ENCODE measurements at regions not wholly inside any gene's neighbourhood (a gene's known extent, or its start where the extent isn't known, plus 50 kb on each side); places are given as distances from the start of the nearest gene placed in this dataset.

- H3K27me3 ChIP-seq, result no peaks in the 10 kb centered on the region
- DNase-seq (ENCODE audit: low spot score in 2 of 2), result no peak
Observed at GRCh38 chr4:58175024-58175423, 1064.8 kb upstream of the IGFBP7 start.

GRCh38 chr4:58166490-58166889 lies 1056.3 kb upstream of the IGFBP7 start:
- H3K4me1 ChIP-seq, result no peaks in the 10 kb centered on the region
- WGBS, result 62% methylated on average over 4 of the region's 4 CpGs
- TF ChIP-seq POLR2AphosphoS5 (IDR thresholded peaks at IDR 0.05), result no peak
- TF ChIP-seq POLR2A (IDR thresholded peaks at IDR 0.05), result no peak
- TF ChIP-seq EP300 (IDR thresholded peaks at IDR 0.05), result no peak
- no peak for TF ChIP-seq CTCF (IDR thresholded peaks at IDR 0.05)

More at GRCh38 chr4:58175024-58175423, 1064.8 kb upstream of the IGFBP7 start:
- WGBS, result 59% methylated on average over 2 of the region's 2 CpGs
- no peak overlapping the region for H3K4me3 ChIP-seq
- no peaks in the 10 kb centered on the region for H3K4me1 ChIP-seq
- no peaks in the 10 kb centered on the region for H3K9me3 ChIP-seq
- no peak overlapping the region for H3K27ac ChIP-seq
- no peaks in the 10 kb centered on the region for H3K36me3 ChIP-seq
- TF ChIP-seq CTCF (IDR thresholded peaks at IDR 0.05), result no peak
- TF ChIP-seq EP300 (IDR thresholded peaks at IDR 0.05), result no peak
- TF ChIP-seq POLR2AphosphoS5 (IDR thresholded peaks at IDR 0.05), result no peak
- TF ChIP-seq POLR2A (IDR thresholded peaks at IDR 0.05), result no peak

GRCh38 chr4:58163156-58163555 lies 1053.0 kb upstream of the IGFBP7 start:
- H3K9me3 ChIP-seq, result no peaks in the 10 kb centered on the region
- no peaks in the 10 kb centered on the region for H3K36me3 ChIP-seq
- TF ChIP-seq CTCF (IDR thresholded peaks at IDR 0.05) (no peak), POLR2AphosphoS5 (IDR thresholded peaks at IDR 0.05) (no peak), POLR2A (IDR thresholded peaks at IDR 0.05) (no peak)
- no peak overlapping the region for H3K27ac ChIP-seq
- no peak overlapping the region for H3K4me3 ChIP-seq
- DNase-seq (ENCODE audit: low spot score in 2 of 2), result no peak
- H3K27me3 ChIP-seq, result no peaks in the 10 kb centered on the region
- 16% methylated on average over 2 of the region's 2 CpGs for WGBS
- no peaks in the 10 kb centered on the region for H3K4me1 ChIP-seq

More at GRCh38 chr4:58166490-58166889, 1056.3 kb upstream of the IGFBP7 start:
- Histone ChIP-seq H3K4me3 (no peak overlapping the region), H3K27ac (no peak overlapping the region), H3K9me3 (no peaks in the 10 kb centered on the region), H3K36me3 (no peaks in the 10 kb centered on the region), H3K27me3 (no peaks in the 10 kb centered on the region)
- DNase-seq (ENCODE audit: low spot score in 2 of 2), result no peak

GRCh38 chr4:58149404-58150085 lies 1039.4 kb upstream of the IGFBP7 start:
- Histone ChIP-seq H3K36me3 (no peaks in the 10 kb centered on the region), H3K27ac (no peak overlapping the region), H3K4me1 (no peaks in the 10 kb centered on the region), H3K27me3 (no peaks in the 10 kb centered on the region), H3K4me3 (no peak overlapping the region), H3K9me3 (no peaks in the 10 kb centered on the region)
- 90% methylated on average over 11 of the region's 17 CpGs for WGBS
- DNase-seq (ENCODE audit: low spot score in 2 of 2), result no peak
- TF ChIP-seq EP300 (IDR thresholded peaks at IDR 0.05), result no peak
- TF ChIP-seq POLR2A (IDR thresholded peaks at IDR 0.05), result no peak
- TF ChIP-seq CTCF (IDR thresholded peaks at IDR 0.05), result no peak
- no peak for TF ChIP-seq POLR2AphosphoS5 (IDR thresholded peaks at IDR 0.05)

- 61% methylated on average over 1 of the region's 1 CpG for WGBS
- Histone ChIP-seq H3K36me3 (no peaks in the 10 kb centered on the region), H3K27me3 (no peaks in the 10 kb centered on the region), H3K9me3 (no peaks in the 10 kb centered on the region), H3K27ac (no peak overlapping the region), H3K4me1 (no peaks in the 10 kb centered on the region), H3K4me3 (no peak overlapping the region)
- no peak for TF ChIP-seq EP300 (IDR thresholded peaks at IDR 0.05)
- no peak for TF ChIP-seq CTCF (IDR thresholded peaks at IDR 0.05)
- no peak for TF ChIP-seq POLR2A (IDR thresholded peaks at IDR 0.05)
- no peak for TF ChIP-seq POLR2AphosphoS5 (IDR thresholded peaks at IDR 0.05)
- no peak for DNase-seq (ENCODE audit: low spot score in 2 of 2)
Observed at GRCh38 chr4:58144721-58145120, 1034.5 kb upstream of the IGFBP7 start.

Measured in suprapubic skin (tissue), 4 donors.